ENCODE measurements at regions not wholly inside any gene's neighbourhood (a gene's known extent, or its start where the extent isn't known, plus 50 kb on each side); places are given as distances from the start of the nearest gene placed in this dataset.

DNA sequence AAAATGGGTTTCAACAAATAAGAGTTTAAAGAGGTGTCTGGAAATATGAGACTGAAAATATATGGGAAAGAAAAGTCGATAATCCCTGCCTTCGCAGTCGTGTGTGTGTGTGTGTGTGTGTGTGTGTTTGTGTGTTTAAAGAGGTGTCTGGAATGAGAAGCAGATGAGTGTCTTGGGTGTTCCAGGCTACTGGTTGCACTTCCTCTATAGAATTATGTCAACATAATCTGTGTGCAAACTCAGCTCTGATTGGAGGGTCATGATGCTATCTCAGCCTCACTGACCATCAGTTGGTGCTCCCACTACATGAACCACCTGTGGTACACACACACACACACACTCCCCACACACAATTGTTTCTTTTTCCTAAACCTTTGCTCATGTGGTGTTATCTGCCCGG, 347.3 kb downstream of the NPIPA8 start (continued):
- TF ChIP-seq, protein P1, sequence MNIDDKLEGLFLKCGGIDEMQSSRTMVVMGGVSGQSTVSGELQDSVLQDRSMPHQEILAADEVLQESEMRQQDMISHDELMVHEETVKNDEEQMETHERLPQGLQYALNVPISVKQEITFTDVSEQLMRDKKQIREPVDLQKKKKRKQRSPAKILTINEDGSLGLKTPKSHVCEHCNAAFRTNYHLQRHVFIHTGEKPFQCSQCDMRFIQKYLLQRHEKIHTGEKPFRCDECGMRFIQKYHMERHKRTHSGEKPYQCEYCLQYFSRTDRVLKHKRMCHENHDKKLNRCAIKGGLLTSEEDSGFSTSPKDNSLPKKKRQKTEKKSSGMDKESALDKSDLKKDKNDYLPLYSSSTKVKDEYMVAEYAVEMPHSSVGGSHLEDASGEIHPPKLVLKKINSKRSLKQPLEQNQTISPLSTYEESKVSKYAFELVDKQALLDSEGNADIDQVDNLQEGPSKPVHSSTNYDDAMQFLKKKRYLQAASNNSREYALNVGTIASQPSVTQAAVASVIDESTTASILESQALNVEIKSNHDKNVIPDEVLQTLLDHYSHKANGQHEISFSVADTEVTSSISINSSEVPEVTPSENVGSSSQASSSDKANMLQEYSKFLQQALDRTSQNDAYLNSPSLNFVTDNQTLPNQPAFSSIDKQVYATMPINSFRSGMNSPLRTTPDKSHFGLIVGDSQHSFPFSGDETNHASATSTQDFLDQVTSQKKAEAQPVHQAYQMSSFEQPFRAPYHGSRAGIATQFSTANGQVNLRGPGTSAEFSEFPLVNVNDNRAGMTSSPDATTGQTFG (tag by site-specific recombination; IDR thresholded peaks at IDR 0.05; ENCODE audit: borderline replicate concordance) = no peak
- TF ChIP-seq ZNF394 (tag by site-specific recombination; IDR thresholded peaks at IDR 0.05; ENCODE audit: borderline replicate concordance) (no peak), ZSCAN18 (tag by site-specific recombination; IDR thresholded peaks at IDR 0.05) (no peak), ZBTB26 (tag by site-specific recombination; optimal IDR thresholded peaks at IDR 0.05) (no peak), ZNF24 (tag by site-specific recombination; IDR thresholded peaks at IDR 0.05) (no peak)

DNA sequence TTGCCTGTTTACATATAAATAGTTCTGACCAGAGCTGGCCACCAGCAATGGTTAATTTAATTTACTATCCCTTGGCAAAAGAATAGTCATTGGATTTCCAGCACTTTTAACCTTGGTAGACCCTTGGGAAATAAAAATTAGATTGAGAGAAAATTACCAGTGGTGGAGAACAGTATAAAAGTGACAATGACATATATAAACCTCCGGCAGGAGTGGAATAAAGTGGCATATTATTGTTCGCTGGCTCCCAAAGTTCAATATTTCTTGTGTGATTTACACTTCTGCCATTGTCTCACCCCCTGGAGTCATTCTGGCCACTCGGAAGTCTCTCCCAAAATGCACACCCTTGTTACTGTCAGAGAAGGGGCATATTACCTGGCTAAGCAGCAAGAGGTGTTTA, 347.7 kb downstream of the NPIPA8 start:
- no peak overlapping the region for H3K27ac ChIP-seq (ENCODE audit: extremely low read depth, low read depth, low read length)
- H3K9me3 ChIP-seq (ENCODE audit: control insufficient read depth, insufficient read depth, low read depth, low read length) = no peaks in the 10 kb centered on the region
- TF ChIP-seq, protein P2, sequence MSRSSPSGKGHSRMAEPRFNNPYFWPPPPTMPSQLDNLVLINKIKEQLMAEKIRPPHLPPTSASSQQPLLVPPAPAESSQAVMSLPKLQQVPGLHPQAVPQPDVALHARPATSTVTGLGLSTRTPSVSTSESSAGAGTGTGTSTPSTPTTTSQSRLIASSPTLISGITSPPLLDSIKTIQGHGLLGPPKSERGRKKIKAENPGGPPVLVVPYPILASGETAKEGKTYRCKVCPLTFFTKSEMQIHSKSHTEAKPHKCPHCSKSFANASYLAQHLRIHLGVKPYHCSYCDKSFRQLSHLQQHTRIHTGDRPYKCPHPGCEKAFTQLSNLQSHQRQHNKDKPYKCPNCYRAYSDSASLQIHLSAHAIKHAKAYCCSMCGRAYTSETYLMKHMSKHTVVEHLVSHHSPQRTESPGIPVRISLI (tag by site-specific recombination; IDR thresholded peaks at IDR 0.05) = no peak
- TF ChIP-seq ZNF248 (tag by site-specific recombination; IDR thresholded peaks at IDR 0.05) (no peak), ZIC2 (tag by site-specific recombination; IDR thresholded peaks at IDR 0.05) (no peak), ZNF274 (IDR thresholded peaks at IDR 0.05; ENCODE audit: low read length) (no peak), ZNF274 (tag by site-specific recombination; IDR thresholded peaks at IDR 0.05; ENCODE audit: borderline replicate concordance) (no peak)
- ChIA-PET POLR2A (no interaction called here), CTCF (no interaction called here)
- no peak overlapping the region for H3K4me3 ChIP-seq (ENCODE audit: low read depth, low read length)
- no peaks in the 10 kb centered on the region for H3K36me3 ChIP-seq (ENCODE audit: control insufficient read depth in 2 of 2, insufficient read depth in 1 of 2, low read length in 2 of 2)
- no peaks in the 10 kb centered on the region for H3K4me1 ChIP-seq (ENCODE audit: control insufficient read depth, insufficient read depth, low read length)

GRCh38 chr16:17986991-17987390, 349.5 kb downstream of the NPIPA8 start:
- no peak overlapping the region for H3K27ac ChIP-seq (ENCODE audit: extremely low read depth, low read depth, low read length)
- POLR2A ChIA-PET = no interaction called here
- no peaks in the 10 kb centered on the region for H3K36me3 ChIP-seq (ENCODE audit: control insufficient read depth in 2 of 2, insufficient read depth in 1 of 2, low read length in 2 of 2)
- H3K9me3 ChIP-seq (ENCODE audit: control insufficient read depth, insufficient read depth, low read depth, low read length) = no peaks in the 10 kb centered on the region
- no peaks in the 10 kb centered on the region for H3K4me1 ChIP-seq (ENCODE audit: control insufficient read depth, insufficient read depth, low read length)
- H3K4me3 ChIP-seq (ENCODE audit: low read depth, low read length) = no peak overlapping the region
- CTCF ChIA-PET = no interaction called here
- no peak for TF ChIP-seq ZBTB17 (tag by site-specific recombination; IDR thresholded peaks at IDR 0.05)
- TF ChIP-seq ZNF19 (tag by site-specific recombination; IDR thresholded peaks at IDR 0.05; ENCODE audit: low read depth) = no peak
- TF ChIP-seq, protein P3, sequence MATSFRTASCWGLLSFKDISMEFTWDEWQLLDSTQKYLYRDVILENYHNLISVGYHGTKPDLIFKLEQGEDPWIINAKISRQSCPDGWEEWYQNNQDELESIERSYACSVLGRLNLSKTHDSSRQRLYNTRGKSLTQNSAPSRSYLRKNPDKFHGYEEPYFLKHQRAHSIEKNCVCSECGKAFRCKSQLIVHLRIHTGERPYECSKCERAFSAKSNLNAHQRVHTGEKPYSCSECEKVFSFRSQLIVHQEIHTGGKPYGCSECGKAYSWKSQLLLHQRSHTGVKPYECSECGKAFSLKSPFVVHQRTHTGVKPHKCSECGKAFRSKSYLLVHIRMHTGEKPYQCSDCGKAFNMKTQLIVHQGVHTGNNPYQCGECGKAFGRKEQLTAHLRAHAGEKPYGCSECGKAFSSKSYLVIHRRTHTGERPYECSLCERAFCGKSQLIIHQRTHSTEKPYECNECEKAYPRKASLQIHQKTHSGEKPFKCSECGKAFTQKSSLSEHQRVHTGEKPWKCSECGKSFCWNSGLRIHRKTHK (tag by site-specific recombination; IDR thresholded peaks at IDR 0.05) = no peak
- TF ChIP-seq, protein P2 (tag by site-specific recombination; IDR thresholded peaks at IDR 0.05) = no peak
- no peak for TF ChIP-seq ZNF391 (tag by site-specific recombination; IDR thresholded peaks at IDR 0.05; ENCODE audit: borderline replicate concordance, low read depth)
- TF ChIP-seq PBX3 (CRISPR knock-in tag; IDR thresholded peaks at IDR 0.05) = no peak
- no peak for TF ChIP-seq ZNF274 (IDR thresholded peaks at IDR 0.05; ENCODE audit: low read length)
- TF ChIP-seq ZNF274 (tag by site-specific recombination; IDR thresholded peaks at IDR 0.05; ENCODE audit: borderline replicate concordance) = no peak
- no peak for TF ChIP-seq ZNF138 (tag by site-specific recombination; IDR thresholded peaks at IDR 0.05; ENCODE audit: borderline replicate concordance)
- no peak for TF ChIP-seq ZNF248 (tag by site-specific recombination; IDR thresholded peaks at IDR 0.05)
